DND-41 (cell line): ENCODE measurements at regions not wholly inside any gene's neighbourhood (a gene's known extent, or its start where the extent isn't known, plus 50 kb on each side); places are given as distances from the start of the nearest gene placed in this dataset.

Experiments
- ATAC-seq: fragments of 200-7000 bp; cut with Tn5 transposase; 3 replicates; pipeline ENCODE4 v1.9.1; 2021; ENCODE audit warnings: low read depth; ENCODE audit not compliant: insufficient read depth
- DNase-seq: peaks from one replicate; pipeline ENCODE4 v3.0.0-alpha.2; 2020
- H2AFZ ChIP-seq: 2 replicates; pipeline ENCODE4 v1.6.0; 2012; ENCODE audit warnings: low read depth, low read length
- H3K27ac ChIP-seq: 2 replicates; pipeline ENCODE4 v1.5.1; 2012; ENCODE audit warnings: low read length, inconsistent platforms
- H3K27me3 ChIP-seq: fragments of 200-600 bp; sonication (generic); 2 replicates; pipeline ENCODE4 v1.6.0; 2012; ENCODE audit warnings: low read length, mild to moderate bottlenecking, inconsistent platforms; ENCODE audit not compliant: insufficient read depth, poor library complexity
- H3K36me3 ChIP-seq: 2 replicates; pipeline ENCODE4 v1.5.1; 2012; ENCODE audit warnings: low read length, inconsistent platforms; ENCODE audit not compliant: insufficient read depth
- H3K4me1 ChIP-seq: 2 replicates; pipeline ENCODE4 v1.5.1; 2012; ENCODE audit warnings: mild to moderate bottlenecking, low read length; ENCODE audit not compliant: insufficient read depth
- H3K4me2 ChIP-seq: 2 replicates; pipeline ENCODE4 v1.6.0; 2012; ENCODE audit warnings: mild to moderate bottlenecking, moderate library complexity, low read length, inconsistent platforms; ENCODE audit not compliant: insufficient read depth
- H3K4me3 ChIP-seq, 2 experiments: fragments of 200-600 bp in 1 of 2; shearing (Covaris generic) in 1 of 2; 2 replicates each; pipeline ENCODE4 v1.5.1; 2012 to 2016; ENCODE audit warnings: inconsistent platforms in 2 of 2, low read length in 2 of 2, mild to moderate bottlenecking in 2 of 2, low read depth in 1 of 2, moderate library complexity in 1 of 2
- H3K79me2 ChIP-seq: 2 replicates; pipeline ENCODE4 v1.6.0; 2012; ENCODE audit warnings: low read length, inconsistent platforms; ENCODE audit not compliant: insufficient read depth
- H3K9ac ChIP-seq: 2 replicates; pipeline ENCODE4 v1.6.0; 2012; ENCODE audit warnings: low read depth, mild to moderate bottlenecking, inconsistent platforms, low read length, moderate library complexity
- H3K9me3 ChIP-seq: 2 replicates; pipeline ENCODE4 v1.5.1; 2012; ENCODE audit warnings: low read length, moderate library complexity, mild to moderate bottlenecking, inconsistent platforms; ENCODE audit not compliant: insufficient read depth, severe bottlenecking
- H4K20me1 ChIP-seq: 2 replicates; pipeline ENCODE4 v1.6.0; 2012; ENCODE audit warnings: low read length; ENCODE audit not compliant: insufficient read depth
- EZH2 ChIP-seq: IDR thresholded peaks from 3 replicates; pipeline ENCODE4 v1.6.1; 2012; ENCODE audit warnings: borderline replicate concordance, low read depth, mild to moderate bottlenecking, moderate library complexity, low read length, inconsistent platforms; ENCODE audit not compliant: severe bottlenecking
- TF ChIP-seq, protein P1 (sequence below): IDR thresholded peaks from 2 replicates; pipeline ENCODE4 v1.5.1; 2012; ENCODE audit warnings: borderline replicate concordance, low read length, moderate library complexity, mild to moderate bottlenecking; ENCODE audit not compliant: poor library complexity, severe bottlenecking; ENCODE audit errors: extremely low read depth

DNA sequence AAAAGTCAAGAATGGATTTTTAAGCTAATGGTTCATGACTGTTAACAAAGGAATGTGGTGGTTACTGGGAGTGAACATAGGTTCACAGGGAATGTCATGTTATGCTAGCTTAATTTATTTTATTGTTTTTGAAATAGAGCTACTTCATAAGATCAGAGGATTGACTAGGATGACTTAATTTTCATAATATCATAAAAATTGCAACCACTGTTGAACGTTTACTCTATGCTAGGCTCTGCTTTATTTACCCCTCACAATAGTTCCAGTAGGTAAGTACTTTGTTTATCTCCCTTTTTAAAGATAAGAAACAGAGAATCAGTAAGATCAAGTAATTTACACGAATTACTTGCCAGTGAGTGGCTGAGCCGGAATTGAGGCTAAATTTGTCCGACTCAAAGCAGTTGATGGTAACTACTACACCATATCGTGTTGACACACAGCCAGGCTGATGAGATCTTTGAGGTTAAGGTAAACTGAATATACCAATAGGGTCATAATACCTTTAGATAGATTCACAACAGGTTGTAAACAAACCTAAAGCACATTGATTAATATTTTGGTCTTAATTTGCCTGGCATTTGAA lies 194.6 kb upstream of the CITED2 start:
- no peak overlapping the region for H3K9ac ChIP-seq
- H3K9me3 ChIP-seq = no peaks in the 10 kb centered on the region
- no peak for DNase-seq
- ATAC-seq = no peak
- TF ChIP-seq, protein P1, sequence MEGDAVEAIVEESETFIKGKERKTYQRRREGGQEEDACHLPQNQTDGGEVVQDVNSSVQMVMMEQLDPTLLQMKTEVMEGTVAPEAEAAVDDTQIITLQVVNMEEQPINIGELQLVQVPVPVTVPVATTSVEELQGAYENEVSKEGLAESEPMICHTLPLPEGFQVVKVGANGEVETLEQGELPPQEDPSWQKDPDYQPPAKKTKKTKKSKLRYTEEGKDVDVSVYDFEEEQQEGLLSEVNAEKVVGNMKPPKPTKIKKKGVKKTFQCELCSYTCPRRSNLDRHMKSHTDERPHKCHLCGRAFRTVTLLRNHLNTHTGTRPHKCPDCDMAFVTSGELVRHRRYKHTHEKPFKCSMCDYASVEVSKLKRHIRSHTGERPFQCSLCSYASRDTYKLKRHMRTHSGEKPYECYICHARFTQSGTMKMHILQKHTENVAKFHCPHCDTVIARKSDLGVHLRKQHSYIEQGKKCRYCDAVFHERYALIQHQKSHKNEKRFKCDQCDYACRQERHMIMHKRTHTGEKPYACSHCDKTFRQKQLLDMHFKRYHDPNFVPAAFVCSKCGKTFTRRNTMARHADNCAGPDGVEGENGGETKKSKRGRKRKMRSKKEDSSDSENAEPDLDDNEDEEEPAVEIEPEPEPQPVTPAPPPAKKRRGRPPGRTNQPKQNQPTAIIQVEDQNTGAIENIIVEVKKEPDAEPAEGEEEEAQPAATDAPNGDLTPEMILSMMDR = no peak
- TF ChIP-seq EZH2 = no peak
- H2AFZ ChIP-seq = no peak overlapping the region
- no peaks in the 10 kb centered on the region for H3K27me3 ChIP-seq
- H4K20me1 ChIP-seq = no peaks in the 10 kb centered on the region
- H3K79me2 ChIP-seq = no peaks in the 10 kb centered on the region
- H3K27ac ChIP-seq = no peak overlapping the region
- H3K4me1 ChIP-seq = no peaks in the 10 kb centered on the region
- H3K4me2 ChIP-seq = no peak overlapping the region
- H3K36me3 ChIP-seq = no peaks in the 10 kb centered on the region
- no peak overlapping the region for H3K4me3 ChIP-seq

- Histone ChIP-seq H3K4me2 (no peak overlapping the region), H3K79me2 (no peaks in the 10 kb centered on the region), H3K27me3 (no peaks in the 10 kb centered on the region), H3K27ac (no peak overlapping the region), H3K9ac (no peak overlapping the region), H4K20me1 (no peaks in the 10 kb centered on the region), H3K9me3 (no peaks in the 10 kb centered on the region), H3K4me3 (no peak overlapping the region), H3K36me3 (no peaks in the 10 kb centered on the region), H2AFZ (no peak overlapping the region), H3K4me1 (no peaks in the 10 kb centered on the region)
- TF ChIP-seq, protein P1 = no peak
- no peak for TF ChIP-seq EZH2
- DNase-seq = no peak
- ATAC-seq = no peak
Observed at GRCh38 chr6:139568151-139568955, 193.9 kb upstream of the CITED2 start.

- Histone ChIP-seq H2AFZ (no peak overlapping the region), H3K27ac (no peak overlapping the region), H3K36me3 (no peaks in the 10 kb centered on the region), H3K4me3 (no peak overlapping the region), H3K27me3 (no peaks in the 10 kb centered on the region), H3K9me3 (no peaks in the 10 kb centered on the region), H3K4me1 (no peaks in the 10 kb centered on the region), H3K9ac (no peak overlapping the region), H3K4me2 (no peak overlapping the region), H3K79me2 (no peaks in the 10 kb centered on the region), H4K20me1 (no peaks in the 10 kb centered on the region)
- ATAC-seq = no peak
- TF ChIP-seq, protein P1 = no peak
- TF ChIP-seq EZH2 = no peak
- no peak for DNase-seq
Observed at GRCh38 chr6:139567095-139567494, 192.6 kb upstream of the CITED2 start.
